Keratinocyte (primary cell): ENCODE measurements at regions not wholly inside any gene's neighbourhood (a gene's known extent, or its start where the extent isn't known, plus 50 kb on each side); places are given as distances from the start of the nearest gene placed in this dataset.

ENCODE experiments used
- DNase-seq: peaks from one replicate; pipeline ENCODE4 v3.0.0-alpha.2; 2011; ENCODE audit warnings: low read depth, missing footprints, low spot score
- FAIRE-seq: peaks from 2 replicates; lab custom pipeline; 2011; peaks lifted over from hg19 to GRCh38; lab: Jason Lieb, UNC
- H2AFZ ChIP-seq: 2 replicates; pipeline ENCODE4 v1.6.0; 2012; ENCODE audit warnings: low read length, control low read depth, inconsistent platforms; ENCODE audit not compliant: control insufficient read depth
- H3K27ac ChIP-seq: 2 replicates; pipeline ENCODE4 v1.5.1; 2011; ENCODE audit warnings: low read length; ENCODE audit not compliant: control insufficient read depth, insufficient read depth
- H3K27me3 ChIP-seq: 3 replicates; pipeline ENCODE4 v1.6.0; 2011; ENCODE audit warnings: low read length; ENCODE audit not compliant: control insufficient read depth, insufficient read depth; ENCODE audit errors: extremely low read depth
- H3K36me3 ChIP-seq, 2 experiments: 2 replicates in 1 of 2; 3 replicates in 1 of 2; pipeline ENCODE4 v1.5.1; 2011; ENCODE audit warnings: low read length in 2 of 2, mild to moderate bottlenecking in 1 of 2; ENCODE audit not compliant: control insufficient read depth in 2 of 2, insufficient read depth in 2 of 2; ENCODE audit errors: extremely low read depth in 1 of 2
- H3K4me1 ChIP-seq: 3 replicates; pipeline ENCODE4 v1.5.1; 2011; ENCODE audit warnings: low read length; ENCODE audit not compliant: control insufficient read depth, insufficient read depth; ENCODE audit errors: extremely low read depth
- H3K4me2 ChIP-seq: 3 replicates; pipeline ENCODE4 v1.6.0; 2011; ENCODE audit warnings: low read depth, low read length; ENCODE audit not compliant: control insufficient read depth, insufficient read depth; ENCODE audit errors: extremely low read depth
- H3K4me3 ChIP-seq, 3 experiments: fragments of 200-600 bp in 1 of 3; sonication (generic) in 1 of 3; 2 replicates in 2 of 3; 3 replicates in 1 of 3; pipeline ENCODE4 v1.5.1; 2011 to 2016; ENCODE audit warnings: low read length in 3 of 3, mild to moderate bottlenecking in 3 of 3, control low read depth in 2 of 3, inconsistent platforms in 1 of 3, low read depth in 1 of 3, mixed read lengths in 1 of 3, mixed run types in 1 of 3, moderate library complexity in 1 of 3; ENCODE audit not compliant: control insufficient read depth in 2 of 3, insufficient read depth in 2 of 3; ENCODE audit errors: extremely low read depth in 1 of 3
- H3K79me2 ChIP-seq: 2 replicates; pipeline ENCODE4 v1.6.0; 2012; ENCODE audit warnings: low read length; ENCODE audit not compliant: control insufficient read depth, insufficient read depth
- H3K9ac ChIP-seq: 3 replicates; pipeline ENCODE4 v1.6.0; 2011; ENCODE audit warnings: low read length; ENCODE audit not compliant: control insufficient read depth, insufficient read depth; ENCODE audit errors: extremely low read depth
- H3K9me1 ChIP-seq: 3 replicates; pipeline ENCODE4 v1.6.0; 2011; ENCODE audit warnings: low read length; ENCODE audit not compliant: control insufficient read depth, insufficient read depth; ENCODE audit errors: extremely low read depth
- H3K9me3 ChIP-seq: 2 replicates; pipeline ENCODE4 v1.5.1; 2012; ENCODE audit warnings: low read depth, low read length; ENCODE audit not compliant: control insufficient read depth
- H4K20me1 ChIP-seq: 3 replicates; pipeline ENCODE4 v1.6.0; 2011; ENCODE audit warnings: low read length; ENCODE audit not compliant: control insufficient read depth, insufficient read depth; ENCODE audit errors: extremely low read depth
- EZH2 ChIP-seq: IDR thresholded peaks from one replicate; pipeline ENCODE4 v1.6.1; 2012; ENCODE audit warnings: inconsistent platforms, mild to moderate bottlenecking, low read length, moderate library complexity
- dilution Hi-C: fragments of 300-500 bp; cut with MboI; formaldehyde crosslinking; loops from one replicate; pipeline ENCODE4 v1.7.0; 2020; ENCODE audit warnings: low sequenced_read_pairs; ENCODE audit not compliant: extremely low pct_ligation_motif_present
- TF ChIP-seq, protein P1 (sequence below), 3 experiments: IDR thresholded peaks in 1 of 3; conservative IDR thresholded peaks in 1 of 3; optimal IDR thresholded peaks in 1 of 3; 2 replicates in 2 of 3; 3 replicates in 1 of 3; pipeline versions ENCODE3 to v1.5.1; 2011; ENCODE audit warnings: low read length in 3 of 3, mild to moderate bottlenecking in 3 of 3, moderate library complexity in 2 of 3, control low read depth in 1 of 3, inconsistent platforms in 1 of 3; ENCODE audit not compliant: insufficient read depth in 2 of 3; ENCODE audit errors: extremely low read depth in 1 of 3

DNA sequence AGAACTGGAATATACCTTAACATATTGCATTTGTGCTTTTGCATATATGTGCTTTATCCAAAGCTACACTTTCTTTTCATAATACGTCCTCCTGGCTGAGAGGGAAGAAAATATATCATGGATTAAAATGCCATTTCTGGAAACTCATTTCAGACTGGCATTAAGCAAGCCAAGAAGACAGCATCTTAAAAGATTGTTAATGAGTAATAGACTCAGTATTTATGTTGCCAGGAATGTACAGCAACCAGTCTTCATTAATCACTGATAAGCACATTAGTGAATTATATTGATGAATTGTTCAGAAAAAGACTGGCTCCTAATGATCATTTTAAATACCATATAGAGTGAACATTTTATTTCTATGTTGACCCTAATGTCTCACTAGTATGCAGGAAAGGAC lies 134.9 kb upstream of the IFNG-AS1 start:
- dilution Hi-C loops = no loop called here
- Histone ChIP-seq H3K9me3 (no peaks in the 10 kb centered on the region), H3K9ac (no peak overlapping the region), H3K4me1 (no peaks in the 10 kb centered on the region), H3K9me1 (no peaks in the 10 kb centered on the region), H3K4me3 (no peak overlapping the region), H3K27ac (no peak overlapping the region), H3K27me3 (no peaks in the 10 kb centered on the region), H2AFZ (no peak overlapping the region), H3K79me2 (no peaks in the 10 kb centered on the region), H4K20me1 (no peaks in the 10 kb centered on the region), H3K36me3 (no peaks in the 10 kb centered on the region), H3K4me2 (no peak overlapping the region)
- no peak for FAIRE-seq
- TF ChIP-seq, protein P1, sequence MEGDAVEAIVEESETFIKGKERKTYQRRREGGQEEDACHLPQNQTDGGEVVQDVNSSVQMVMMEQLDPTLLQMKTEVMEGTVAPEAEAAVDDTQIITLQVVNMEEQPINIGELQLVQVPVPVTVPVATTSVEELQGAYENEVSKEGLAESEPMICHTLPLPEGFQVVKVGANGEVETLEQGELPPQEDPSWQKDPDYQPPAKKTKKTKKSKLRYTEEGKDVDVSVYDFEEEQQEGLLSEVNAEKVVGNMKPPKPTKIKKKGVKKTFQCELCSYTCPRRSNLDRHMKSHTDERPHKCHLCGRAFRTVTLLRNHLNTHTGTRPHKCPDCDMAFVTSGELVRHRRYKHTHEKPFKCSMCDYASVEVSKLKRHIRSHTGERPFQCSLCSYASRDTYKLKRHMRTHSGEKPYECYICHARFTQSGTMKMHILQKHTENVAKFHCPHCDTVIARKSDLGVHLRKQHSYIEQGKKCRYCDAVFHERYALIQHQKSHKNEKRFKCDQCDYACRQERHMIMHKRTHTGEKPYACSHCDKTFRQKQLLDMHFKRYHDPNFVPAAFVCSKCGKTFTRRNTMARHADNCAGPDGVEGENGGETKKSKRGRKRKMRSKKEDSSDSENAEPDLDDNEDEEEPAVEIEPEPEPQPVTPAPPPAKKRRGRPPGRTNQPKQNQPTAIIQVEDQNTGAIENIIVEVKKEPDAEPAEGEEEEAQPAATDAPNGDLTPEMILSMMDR (optimal IDR thresholded peaks at IDR 0.05 in 1 of 3, IDR thresholded peaks at IDR 0.05 in 1 of 3, conservative IDR thresholded peaks at IDR 0.05 in 1 of 3; ENCODE audit: extremely low read depth in 1 of 3, insufficient read depth in 2 of 3, low read length in 3 of 3) = no peak
- no peak for TF ChIP-seq EZH2
- DNase-seq = no peak

DNA sequence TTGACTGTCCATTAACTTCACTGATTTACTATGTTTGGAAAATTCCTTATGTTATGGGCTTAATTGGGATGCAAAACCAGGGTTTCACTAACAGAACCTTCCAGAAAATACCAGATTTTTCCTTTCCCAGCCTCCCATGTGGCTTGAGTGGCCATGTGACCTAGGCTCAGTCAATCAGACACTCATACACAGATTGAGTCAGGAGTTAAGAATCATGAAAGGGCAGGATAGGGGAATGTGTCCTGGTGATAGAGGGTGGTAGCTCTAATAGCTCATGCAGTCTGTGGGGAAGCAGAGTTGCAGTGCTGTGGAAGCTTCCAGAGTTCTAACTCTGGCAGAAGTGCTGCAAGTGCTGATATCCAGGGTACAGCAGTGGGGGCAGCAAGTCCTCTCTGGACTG lies 134.1 kb upstream of the IFNG-AS1 start:
- Histone ChIP-seq H3K27me3 (no peaks in the 10 kb centered on the region), H3K79me2 (no peaks in the 10 kb centered on the region), H3K4me2 (no peak overlapping the region), H3K9me1 (no peaks in the 10 kb centered on the region), H3K9me3 (no peaks in the 10 kb centered on the region), H2AFZ (no peak overlapping the region), H3K27ac (no peak overlapping the region), H4K20me1 (no peaks in the 10 kb centered on the region), H3K9ac (no peak overlapping the region), H3K36me3 (no peaks in the 10 kb centered on the region), H3K4me1 (no peaks in the 10 kb centered on the region), H3K4me3 (no peak overlapping the region)
- TF ChIP-seq, protein P1 (optimal IDR thresholded peaks at IDR 0.05 in 1 of 3, IDR thresholded peaks at IDR 0.05 in 1 of 3, conservative IDR thresholded peaks at IDR 0.05 in 1 of 3; ENCODE audit: extremely low read depth in 1 of 3, insufficient read depth in 2 of 3, low read length in 3 of 3) = no peak
- TF ChIP-seq EZH2 = no peak
- dilution Hi-C loops = no loop called here
- FAIRE-seq = no peak
- no peak for DNase-seq
